OCI-M1 (cell line): ENCODE measurements at regions not wholly inside any gene's neighbourhood (a gene's known extent, or its start where the extent isn't known, plus 50 kb on each side); places are given as distances from the start of the nearest gene placed in this dataset.
"Not testable (repeated sequence)": the region's sequence is repeated elsewhere in the genome, so short reads cannot be mapped to it uniquely, and the experiment has no call there.

Experiments
- DNase-seq: peaks from one replicate; lab custom pipeline; 2025; lab: John Stamatoyannopoulos, UW

DNA sequence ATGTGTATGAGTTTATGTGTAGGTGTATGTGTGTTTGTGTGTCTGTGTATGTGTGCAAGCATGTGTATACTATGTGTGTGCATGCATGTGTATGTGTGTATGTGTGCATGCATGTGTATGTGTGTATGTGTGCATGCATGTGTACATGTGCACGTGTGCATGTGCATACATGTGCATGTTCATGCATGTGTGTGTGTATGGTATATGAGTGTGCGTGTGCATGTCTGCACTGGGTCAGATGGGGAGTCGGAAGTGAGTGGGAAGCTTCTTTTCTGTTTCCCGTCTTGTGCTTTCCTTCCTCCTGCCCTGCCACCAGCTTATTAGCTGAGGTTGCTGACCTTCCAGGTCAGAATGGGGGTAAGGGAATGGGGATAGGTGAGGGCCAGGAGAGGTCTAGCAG is 174.7 kb downstream of the MAP2K4 start:
- DNase-seq: no peak

DNA sequence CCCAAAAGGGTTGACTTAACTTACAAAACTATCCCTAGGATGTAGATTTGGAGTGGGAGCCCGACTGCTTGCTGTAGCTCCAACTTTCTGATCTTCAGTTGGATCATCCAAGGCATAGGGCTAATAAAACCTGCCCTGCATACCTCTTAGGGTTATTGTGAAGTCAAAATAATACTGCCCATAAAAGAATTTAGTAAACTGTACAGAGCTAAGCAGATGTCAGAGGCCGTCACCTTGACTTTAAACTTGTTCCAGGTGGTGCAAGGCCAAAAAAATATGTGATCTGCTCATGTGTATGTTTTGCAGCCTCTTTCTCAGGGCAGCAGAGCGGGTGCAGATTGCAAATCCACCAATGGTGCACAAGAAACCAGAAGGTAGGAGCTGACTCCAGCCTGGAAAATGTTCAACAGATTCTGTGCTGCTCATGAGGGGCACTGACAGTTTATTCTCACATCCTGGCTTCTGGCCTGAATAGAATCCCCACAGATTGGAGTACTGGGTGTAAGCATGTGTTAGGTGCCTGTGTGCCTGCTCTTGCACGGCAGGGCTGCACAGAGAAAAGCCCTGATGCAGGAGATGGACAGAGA is 180.7 kb downstream of the MAP2K4 start:
- DNase-seq: no peak

DNA sequence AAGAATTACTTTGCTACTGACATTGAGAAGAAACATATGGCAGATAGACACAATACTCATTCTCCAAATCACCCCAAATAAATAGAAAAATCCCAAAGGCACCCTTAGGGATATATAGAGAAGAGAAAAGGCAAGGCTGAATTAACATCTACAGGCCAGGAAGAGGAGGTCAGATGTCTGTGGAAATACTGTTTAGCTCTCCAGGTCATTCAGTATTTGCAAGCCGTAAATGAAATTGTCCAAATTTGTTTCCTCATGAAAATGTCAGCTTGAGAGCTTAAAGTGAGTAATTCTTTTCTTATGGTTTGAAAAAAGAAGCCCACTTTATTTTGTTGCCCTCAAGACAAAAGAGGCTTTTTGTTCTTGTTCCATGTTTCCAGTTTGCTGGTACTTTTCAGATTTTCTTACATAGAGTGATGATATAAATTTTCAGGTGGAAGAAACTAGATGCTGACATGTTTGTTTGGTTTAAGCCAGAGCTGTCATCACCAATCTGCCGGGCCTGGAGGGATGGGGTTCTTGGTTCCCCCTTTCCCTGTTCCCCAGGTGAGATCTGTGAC is 189.0 kb downstream of the MAP2K4 start:
- DNase-seq: no peak

DNA sequence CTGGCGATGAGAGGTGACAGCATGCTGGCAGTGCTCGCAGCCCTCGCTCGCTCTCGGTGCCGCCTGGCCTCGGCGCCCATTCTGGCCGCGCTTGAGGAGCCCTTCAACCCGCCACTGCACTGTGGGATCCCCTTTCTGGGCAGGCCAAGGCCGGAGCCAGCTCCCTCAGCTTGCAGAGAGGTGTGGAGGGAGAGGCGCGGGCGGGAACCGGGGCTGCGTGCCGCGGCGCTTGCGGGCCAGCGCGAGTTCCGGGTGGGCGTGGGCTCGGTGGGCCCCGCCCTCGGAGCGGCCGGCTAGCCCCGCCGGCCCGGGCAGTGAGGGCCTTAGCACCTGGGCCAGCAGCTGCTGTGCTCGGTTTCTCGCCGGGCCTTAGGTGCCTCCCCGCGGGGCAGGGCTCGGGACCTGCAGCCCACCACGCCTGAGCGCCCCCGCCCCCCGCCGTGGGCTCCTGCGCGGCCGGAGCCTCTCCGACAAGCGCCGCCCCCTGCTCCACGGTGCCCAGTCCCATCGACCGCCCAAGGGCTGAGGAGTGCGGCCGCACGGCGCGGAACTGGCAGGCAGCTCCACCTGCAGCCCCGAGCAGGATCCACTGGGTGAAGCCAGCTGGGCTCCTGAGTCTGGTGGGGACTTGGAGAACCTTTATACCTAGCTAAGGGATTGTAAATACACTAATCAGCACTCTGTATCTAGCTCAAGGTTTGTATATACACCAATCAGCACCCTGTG is 200.2 kb downstream of the MAP2K4 start:
- not testable (repeated sequence) for DNase-seq

DNA sequence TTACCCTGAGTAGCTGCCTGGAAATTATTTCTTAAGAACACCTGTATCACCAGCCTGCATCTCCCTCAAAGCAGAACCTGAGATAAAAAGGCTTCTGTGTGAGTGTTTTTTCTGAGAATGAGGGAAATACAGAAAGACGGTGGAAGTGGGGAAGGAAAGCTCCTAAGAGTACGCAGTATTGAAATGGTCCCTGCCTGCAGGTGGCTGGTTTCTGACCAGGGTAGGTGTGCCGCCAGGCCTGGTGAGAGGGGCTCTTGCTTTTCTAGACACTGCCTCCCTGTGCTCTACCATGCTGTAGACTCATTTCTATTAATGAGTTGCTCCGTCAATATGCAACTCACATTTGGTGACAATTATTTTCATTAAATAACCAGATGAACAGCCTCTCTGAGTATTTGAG is 201.7 kb downstream of the MAP2K4 start:
- no peak for DNase-seq

DNA sequence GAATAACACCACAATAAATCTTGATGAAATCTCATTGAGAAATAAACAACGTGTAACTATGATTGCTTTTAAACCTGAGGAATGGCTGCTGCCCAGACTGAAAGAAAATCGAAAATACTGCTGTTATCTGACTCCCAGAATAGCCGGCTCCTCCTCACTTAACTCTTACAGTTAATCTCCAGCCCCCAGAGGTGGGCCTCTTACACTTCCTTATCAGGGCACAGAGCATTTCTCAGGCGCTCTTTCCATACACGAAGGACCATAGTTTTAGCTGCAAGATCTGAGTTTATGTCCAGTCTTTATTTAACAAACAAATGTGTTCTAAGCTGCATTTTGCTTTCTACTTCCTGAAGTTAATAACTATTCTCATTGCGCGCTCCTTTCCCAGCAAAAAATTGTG is 206.9 kb downstream of the MAP2K4 start:
- peak; percentile 55 for DNase-seq

DNA sequence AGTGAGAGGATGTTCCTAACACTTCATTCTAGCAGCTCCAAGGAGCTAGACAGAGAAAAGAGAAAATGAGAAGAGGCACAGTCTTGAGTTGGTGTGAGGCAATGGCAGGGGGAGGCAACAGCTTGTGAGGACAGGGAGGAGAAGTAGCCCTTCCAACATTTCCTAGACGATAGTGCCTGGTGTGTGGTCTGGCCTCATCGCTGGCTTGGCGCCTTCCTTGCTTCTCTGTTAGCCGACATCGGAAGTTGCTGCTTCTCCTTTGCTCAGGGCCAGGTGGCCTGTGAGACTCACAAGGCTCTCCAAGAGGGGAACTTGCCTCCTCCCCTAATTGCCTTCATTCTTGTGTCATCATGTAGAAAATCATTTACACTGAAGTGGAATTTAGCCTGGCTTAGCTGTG is 208.7 kb downstream of the MAP2K4 start:
- DNase-seq: no peak

DNA sequence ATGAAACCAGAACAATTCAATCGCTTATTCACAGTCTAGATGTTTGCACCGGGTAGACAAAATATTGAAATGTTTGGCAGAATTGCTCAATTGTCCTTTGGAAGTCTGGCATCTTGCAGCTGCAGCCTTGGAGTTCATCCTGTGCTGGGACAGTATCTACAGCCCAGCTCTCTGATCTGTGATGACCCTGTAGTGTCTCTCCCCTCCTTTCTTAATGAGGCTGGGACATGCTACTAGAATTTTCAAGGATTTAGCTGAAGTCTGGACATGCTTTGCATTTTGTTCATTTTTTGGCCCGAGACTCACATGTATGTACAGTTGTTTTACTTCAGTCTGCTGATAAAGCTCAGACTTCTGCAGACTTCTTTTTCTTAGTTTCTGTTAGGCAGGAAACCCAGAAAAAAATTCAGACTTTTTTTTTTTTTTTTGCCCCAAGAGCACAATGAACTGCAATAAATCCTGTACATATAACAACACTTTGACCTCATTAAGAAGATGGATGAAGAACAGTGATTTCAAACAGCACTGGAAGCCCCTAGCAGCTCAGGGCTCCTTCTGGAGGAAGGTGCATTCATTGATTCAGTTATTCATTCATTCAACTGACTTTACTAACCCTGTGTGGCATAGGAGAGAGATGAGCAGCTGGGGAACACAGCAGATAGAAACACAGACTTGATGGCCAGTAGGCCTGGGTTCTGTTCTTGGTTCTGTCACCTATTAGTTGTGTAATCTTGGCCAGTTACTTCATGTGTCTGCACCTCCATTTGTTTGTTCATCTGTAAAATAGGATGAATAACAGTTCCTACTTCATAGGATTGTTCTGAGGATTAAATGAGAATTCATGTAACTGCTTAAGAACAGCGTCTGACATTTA is 210.0 kb downstream of the MAP2K4 start:
- no peak for DNase-seq

DNA sequence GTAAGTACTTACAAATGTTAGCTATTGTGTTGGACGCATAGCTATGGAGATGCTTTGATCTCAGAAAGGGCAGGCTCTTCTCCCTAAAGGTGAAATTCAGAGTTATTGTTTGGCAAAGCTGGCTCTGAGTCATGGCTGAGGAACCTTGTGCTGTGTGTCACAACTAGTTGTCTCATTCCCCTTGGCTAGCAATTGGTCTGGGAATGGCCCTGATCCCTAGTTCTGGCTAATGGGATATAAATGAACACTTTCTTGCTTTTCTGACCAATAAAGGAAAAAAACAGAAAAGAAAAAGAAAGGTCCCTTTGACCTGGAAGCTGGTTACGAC is 210.6 kb downstream of the MAP2K4 start:
- DNase-seq: no peak

DNA sequence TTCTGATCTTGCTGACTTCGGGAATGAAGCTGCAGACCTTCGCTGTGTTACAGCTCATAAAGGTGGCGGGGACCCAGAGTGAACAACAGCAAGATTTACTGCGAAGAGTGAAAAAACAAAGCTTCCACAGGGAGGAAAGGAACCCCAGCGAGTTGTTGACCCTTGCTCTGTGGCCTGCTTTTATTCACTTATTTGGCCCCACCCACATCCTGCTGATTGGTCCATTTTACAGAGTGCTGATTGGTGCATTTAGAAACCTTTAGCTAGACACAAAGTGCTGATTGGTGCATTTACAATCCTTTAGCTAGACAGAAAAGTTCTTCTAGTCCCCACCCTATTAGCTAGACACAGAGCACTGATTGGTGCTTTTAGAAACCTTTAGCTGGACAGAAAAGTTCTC is 218.3 kb downstream of the MAP2K4 start:
- not testable (repeated sequence) for DNase-seq

DNA sequence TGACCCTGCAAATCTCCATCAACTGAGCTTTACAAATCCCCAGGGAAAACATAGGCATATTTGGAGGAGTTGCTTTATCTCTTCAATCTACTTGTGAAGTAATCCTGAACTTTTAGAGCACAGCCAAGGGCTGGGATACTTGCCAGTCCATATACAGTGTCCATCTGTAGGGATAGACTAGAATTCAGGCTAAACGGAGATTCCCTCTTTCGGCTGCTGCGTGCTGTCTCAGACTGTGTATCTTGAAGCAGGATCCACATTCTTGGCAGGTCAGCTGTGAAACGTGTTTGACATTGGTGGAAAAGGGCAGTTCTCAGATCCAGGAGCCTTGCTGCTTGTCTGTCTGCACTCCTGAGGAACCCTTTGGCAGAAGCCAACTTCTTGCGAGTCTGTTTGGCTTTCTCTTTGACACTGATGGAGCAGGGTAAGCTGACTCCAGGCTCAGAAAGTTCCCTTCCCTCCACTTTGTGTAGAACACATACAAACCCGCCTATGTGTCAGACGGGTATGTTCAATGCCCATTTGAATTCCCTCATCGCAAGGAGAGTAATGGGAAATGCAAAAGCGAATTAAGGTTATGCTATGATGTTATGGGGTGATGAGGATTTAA is 221.8 kb downstream of the MAP2K4 start:
- DNase-seq: no peak

DNA sequence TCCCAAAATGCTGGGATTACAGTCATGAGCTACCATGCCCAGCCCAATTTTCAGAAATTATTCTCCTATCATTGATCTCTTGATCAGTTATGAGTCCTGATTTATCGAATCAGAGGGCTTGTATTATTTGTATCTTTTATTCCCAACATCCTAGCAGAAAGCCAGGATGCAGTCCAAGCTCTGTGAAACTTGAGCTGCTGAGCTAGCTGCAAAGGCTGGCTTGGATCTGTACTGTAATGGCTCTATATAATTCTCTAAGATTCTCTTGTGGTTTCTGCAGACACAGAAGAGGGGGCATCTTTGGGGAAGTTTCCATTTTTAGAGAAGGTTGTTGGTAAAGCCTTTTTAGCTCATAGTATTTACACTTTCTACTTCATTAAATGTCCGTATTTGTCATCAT is 227.1 kb downstream of the MAP2K4 start:
- no peak for DNase-seq

DNA sequence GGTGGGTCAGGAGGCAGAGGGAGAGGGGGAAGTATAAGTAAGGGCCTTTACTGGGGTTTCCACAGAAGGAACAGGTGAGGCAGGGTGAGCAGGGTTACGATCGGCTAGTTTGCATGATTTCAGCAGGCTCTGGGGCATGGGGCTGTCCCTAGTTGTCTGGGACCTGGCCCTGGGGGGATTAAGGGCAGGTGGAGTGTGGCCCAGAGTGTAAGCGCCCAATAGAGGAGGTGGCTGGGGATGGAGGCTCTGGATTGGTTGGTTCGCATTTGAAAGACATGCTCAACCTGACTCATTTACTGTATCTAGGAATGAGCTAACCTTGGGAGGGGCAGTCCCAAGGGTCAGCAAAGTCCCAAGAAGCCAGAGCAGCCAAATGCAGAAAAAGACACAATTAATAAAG is 230.3 kb downstream of the MAP2K4 start:
- no peak for DNase-seq

DNA sequence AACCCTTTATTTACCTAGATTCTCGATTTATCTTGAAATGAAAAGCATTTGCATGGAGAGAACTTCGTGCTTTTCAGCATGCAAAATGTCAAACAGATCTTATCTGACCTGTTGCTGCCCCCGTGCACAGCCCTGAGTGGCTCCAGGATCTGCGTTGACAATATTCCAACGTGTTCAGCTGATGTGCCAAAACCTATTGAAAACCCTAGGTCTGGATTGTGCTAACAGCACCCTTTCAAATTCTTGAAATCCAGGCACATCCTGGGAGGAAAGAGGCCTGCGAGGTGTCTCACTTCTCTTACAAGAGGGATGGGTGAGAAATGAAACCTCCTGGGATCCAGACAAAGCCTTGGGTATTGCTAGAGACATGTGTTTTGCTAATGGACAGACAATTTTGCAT is 231.8 kb downstream of the MAP2K4 start:
- no peak for DNase-seq

DNA sequence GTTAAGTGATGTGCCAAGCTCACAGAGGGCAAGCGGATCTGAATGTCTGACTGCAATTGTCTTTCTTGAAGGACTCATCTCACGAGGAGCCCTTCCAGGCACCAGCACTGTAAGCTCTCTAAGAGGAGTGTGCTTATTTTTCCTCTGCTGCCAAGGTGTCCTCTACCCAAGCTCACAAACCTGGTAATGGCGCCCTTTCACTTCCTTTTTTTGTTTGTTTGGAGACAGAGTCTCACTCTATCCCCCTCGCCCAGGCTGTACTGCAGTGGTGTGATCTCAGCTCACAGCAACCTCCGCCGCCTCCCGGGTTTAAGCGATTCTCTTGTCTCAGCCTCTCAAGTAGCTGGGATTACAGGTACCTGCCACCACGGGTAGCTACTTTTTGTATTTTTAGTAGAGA is 233.8 kb downstream of the MAP2K4 start:
- DNase-seq: no peak

DNA sequence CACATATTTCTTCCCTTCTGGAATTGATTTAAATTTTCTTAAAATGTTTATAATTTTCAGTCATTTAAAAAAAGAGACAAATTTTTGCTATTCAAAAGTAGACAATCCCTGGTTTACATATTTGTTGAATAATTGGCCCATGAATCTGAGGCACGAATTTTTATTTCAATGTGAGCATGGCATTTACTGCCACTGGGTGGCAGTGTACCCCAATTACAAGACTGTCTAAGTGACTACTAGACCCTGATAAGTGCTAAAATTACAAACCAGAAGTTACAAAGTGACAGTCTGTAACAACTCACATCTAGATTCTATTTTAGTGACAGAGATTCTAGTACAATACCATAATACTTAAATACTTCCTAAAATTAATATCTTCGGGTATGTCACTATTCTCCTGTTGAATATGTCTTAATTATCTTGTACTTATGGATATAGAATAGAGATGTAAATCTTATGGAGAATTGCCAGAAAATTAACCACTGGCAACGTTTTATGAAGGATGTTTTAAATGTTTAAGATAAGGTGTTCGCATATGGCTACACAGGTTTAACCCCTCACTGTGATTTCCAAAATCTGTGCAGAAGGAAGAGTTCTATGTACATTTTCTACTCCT is 235.8 kb downstream of the MAP2K4 start:
- peak; percentile 48 for DNase-seq

DNA sequence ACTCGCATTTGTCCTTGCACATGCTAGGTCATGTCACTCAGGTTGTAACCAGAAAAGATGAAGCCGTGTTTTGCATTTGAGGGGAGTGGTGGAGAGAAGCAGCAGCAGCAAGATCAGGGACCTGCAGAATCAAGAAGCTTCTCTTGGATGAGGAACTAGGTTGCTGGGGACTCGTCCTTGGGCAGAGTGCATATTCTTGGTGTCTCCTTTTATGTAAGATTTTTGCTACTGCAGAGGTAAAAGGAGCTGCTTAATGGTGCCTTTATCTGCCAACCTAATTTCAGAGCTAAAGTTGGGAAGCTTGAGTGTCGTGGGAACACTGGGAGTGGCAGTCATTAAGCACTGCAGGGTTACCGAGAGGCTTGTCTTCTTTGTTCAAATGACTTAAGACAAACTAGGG is 236.5 kb downstream of the MAP2K4 start:
- no peak for DNase-seq

DNA sequence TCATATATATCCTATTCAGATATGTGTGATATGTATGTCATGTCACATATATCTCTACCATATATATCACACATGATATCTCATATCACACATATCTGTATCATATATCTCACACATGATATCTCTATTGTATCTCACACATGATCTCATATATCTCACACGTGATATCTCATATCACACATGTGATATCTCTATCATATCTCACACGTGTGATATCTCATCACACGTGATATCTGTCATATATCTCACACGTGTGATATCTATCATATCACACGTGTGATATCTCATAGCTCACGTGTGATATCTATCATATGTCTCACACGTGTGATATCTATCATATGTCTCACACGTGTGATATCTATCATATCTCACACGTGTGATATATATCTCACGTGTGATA is 240.7 kb downstream of the MAP2K4 start:
- DNase-seq: no peak

DNA sequence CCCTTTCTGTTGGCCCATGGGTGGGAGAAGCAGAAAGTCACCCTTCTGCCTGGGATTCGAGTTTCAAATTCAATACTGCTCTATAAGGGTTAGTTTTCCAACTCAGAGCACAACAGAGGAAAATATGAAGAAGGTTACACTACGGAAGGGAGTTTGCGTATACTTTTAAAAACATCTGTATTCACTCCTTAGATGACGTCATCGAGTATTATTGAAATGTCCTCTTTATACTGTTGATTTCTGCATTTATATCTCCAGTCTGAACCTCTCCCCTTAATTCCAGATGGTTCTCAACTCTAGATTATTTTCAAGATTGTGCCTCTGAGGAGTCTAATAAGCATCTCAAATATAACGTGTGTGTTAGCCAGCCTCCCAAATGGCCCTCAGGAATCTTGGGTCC is 249.1 kb downstream of the MAP2K4 start:
- no peak for DNase-seq

DNA sequence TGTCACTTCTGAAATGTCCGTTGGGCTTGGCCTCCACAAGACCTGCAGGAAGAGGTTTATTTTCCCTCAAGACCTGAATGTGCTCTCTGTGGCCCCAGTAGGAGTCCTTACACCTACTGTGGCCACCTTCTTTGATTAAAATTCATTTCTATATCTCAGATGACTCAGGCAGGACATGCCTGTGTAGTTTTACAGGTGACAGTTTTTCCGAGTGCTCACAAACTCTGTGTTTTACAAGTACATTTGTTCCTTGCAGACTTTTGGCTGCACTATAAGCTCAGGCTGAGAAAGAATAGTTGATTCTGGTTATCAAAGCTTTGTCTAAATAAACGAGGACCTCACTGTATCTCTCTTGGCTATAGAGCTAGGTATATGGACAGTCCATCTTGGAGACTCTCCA is 257.1 kb downstream of the MAP2K4 start:
- DNase-seq: no peak

DNA sequence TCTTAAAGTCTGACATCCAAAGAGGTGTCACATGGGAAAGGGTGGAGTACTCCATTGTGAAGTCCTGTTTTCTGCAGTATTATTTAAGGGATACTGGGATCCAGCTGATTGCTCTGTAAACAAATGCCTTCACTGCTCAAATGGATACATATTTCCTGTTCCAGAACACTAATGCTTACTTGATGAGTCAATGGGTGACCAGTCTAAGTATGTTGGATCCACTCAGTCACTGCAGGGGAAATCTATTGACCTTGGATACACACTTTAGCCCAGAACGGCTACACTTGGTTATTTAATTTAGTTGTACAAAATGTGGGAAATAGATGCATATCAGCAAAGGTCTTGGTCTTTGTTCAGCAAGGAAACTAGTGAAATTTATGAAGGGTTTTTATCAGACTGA is 261.4 kb downstream of the MAP2K4 start:
- DNase-seq: no peak

DNA sequence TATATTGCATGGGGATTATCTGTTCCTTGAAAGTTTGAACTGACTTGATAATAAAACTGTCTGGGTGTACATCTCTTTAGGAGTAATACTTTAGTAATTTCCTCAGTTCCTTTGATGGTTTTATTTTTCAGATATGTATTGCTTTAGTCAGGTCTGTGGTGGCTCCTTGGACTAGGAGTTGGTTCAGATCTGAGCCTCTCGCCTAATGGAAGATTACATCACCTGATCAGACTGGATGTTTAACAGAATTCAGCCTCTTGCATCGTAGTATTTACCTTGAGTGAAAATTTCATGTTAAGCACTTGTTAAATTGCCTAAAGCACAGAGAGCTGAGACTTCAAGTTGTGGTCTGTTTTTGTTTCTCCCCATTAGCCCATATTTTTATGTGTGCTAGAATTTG is 267.3 kb downstream of the MAP2K4 start:
- no peak for DNase-seq
